NCI-H446 (cell line): ENCODE measurements at regions not wholly inside any gene's neighbourhood (a gene's known extent, or its start where the extent isn't known, plus 50 kb on each side); places are given as distances from the start of the nearest gene placed in this dataset.

Experiments
- DNase-seq, 2 experiments: peaks; one replicate each; lab custom pipeline; 2025; lab: John Stamatoyannopoulos, UW

- no peak for DNase-seq
Measured at GRCh38 chr1:239538239-239538988, 152.0 kb downstream of the CHRM3 start.

GRCh38 chr1:239539051-239539450, 152.7 kb downstream of the CHRM3 start:
- no peak for DNase-seq

DNA sequence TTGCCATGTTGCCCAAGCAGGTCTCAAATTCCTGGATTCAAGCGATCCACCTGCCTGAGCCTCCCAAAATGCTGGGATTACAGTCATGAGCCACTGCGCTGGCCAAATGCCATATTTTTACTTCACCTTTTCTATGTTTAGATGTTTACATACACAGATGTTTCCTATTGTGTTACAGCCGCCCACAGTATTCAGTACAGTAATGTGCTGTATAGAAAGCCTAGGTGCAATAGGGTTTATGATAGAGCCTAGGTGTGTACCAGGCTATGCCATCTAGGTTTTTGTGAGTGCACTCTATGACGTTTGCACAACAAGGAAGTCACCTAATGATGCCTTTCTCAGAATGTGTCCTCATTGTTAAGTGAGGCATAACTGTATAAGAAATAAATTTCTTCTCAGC, 153.4 kb downstream of the CHRM3 start:
- no peak for DNase-seq

DNA sequence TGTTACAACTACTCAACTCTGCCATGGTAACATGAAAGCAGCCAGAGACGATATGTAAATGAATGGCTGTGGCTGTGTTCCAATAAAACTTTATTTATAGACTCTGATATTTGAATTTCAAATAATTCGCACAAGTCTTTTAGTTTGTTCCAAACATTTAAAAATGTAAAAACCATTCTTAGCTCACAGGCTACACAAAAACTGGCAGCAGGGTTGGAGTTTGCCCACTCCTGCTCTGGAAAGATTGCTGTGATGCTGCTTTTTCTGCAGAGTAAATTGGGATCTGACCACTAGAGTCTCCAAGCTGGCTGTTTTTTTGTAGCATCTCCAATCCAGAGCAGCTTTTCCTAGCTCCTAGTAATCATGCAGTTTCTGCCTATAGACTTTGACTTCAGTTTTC, 157.5 kb downstream of the CHRM3 start:
- no peak for DNase-seq

DNA sequence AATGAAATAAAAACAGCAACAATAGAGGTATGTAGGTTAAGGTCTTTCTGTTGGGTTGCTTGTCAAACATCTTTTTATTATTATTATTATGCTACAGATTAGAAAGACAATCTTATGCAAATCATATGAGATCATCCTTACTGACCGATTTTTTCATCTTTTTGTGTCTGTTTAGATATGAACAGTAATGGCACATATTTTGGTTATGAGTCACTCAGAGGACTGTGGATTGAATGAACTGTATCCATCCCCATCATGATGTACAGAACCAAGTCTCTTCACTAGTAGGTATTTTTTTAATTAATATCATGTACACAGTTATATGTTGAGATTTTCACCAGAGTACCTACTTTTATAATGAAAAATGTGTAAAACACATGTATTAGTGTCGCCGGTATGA, 159.1 kb downstream of the CHRM3 start:
- DNase-seq = no peak

DNA sequence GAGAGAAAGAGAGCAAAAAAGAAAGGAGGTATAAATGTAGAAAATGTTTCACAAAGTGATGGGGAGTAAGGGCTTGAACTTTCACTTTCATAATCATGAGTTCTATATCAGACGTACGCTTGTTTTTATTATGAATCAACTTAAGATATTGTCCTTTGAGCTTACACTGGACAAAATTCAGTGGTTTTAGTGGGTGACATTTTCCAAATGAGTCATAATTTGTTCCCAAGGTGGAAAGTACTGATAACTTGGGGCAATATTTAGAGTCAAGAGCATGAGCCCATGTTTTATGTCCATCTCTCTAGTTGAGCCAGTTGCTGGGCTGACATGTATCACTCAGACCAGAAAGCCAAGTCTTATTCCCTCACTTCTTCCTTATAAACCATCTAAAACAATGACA, 161.6 kb downstream of the CHRM3 start:
- no peak for DNase-seq

DNA sequence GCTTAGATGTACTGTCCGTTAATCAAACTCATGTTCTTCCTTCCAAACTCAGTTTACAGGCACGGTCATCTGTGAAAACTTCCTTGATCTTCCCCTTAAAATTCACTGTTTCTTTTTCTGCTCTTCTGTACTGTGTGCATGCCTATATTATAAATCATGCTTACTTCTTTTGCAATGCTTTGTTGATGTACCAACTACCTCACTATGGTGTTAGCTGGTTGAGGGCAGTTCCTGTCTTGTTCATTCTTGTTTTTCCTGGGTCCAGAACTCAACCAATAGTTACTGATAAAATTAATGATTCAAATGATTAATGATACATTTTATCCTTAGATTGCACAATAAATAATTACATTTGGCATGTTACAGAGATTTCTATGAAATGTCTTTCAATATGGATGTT, 163.8 kb downstream of the CHRM3 start:
- DNase-seq = no peak

DNA sequence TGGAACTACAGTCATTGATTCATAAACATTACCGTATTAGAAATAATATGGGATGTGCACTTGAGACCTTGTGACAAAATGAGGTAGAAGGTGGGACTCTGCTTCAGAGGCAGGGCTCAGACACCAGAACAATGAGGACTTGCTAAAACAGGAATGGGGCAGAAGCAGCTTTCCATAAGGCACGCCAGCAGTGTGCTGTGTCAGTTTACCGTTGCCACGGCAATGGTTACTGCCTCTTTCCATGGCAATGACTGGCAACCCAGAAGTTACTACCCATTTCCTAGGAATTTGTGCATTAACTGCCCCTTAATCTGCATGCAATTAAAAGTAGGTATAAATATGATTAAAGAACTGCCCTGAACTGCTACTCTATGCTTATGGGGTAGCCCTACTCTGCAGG, 169.0 kb downstream of the CHRM3 start:
- no peak for DNase-seq

GRCh38 chr1:239558559-239558958, 172.2 kb downstream of the CHRM3 start:
- DNase-seq = no peak

- no peak for DNase-seq
Measured at GRCh38 chr1:239558991-239559390, 172.6 kb downstream of the CHRM3 start.

GRCh38 chr1:239560921-239561320, 174.6 kb downstream of the CHRM3 start:
- DNase-seq = no peak

DNA sequence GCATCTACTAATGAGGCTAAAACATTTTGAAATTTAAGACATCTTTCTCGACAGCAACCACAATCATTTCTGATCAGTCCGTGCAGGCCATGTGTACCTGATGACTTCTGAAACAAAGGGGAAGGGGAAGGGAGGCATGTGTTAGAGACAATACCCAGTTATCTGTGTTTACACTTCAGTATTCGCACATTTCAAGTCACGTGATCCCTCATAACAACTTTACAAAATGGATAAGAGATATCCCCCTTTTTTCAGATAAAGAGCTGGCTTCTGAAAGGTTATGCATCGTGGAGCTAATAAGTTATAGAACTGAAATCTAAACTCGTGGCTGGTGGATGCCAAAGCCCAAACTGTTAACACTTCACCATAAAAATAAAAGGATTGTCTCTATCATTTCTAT, 175.7 kb downstream of the CHRM3 start:
- DNase-seq = no peak

- DNase-seq = no peak
Measured at GRCh38 chr1:239563681-239564080, 177.3 kb downstream of the CHRM3 start.

DNA sequence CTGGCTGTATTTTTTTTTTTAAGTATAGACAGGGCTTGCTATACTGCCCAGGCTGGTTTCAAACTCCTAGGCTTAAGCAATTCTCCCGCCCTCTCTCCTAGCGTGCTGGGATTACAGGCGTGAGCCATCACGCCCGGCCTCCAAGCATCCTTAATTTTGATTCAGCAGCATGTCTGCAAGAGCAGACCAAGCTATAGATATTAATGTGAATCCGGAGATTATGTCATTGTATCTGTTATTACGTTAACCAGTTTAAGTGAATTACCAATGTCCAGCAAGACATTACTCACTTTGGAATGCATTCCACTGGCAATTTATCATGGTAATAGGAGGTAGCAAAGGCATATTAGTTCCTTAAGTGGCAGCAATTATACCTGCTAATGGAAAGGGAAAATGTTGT, 179.7 kb downstream of the CHRM3 start:
- DNase-seq = no peak

GRCh38 chr1:239570878-239571277, 184.5 kb downstream of the CHRM3 start:
- no peak for DNase-seq

- no peak for DNase-seq
Measured at GRCh38 chr1:239572183-239572582, 185.8 kb downstream of the CHRM3 start.

DNA sequence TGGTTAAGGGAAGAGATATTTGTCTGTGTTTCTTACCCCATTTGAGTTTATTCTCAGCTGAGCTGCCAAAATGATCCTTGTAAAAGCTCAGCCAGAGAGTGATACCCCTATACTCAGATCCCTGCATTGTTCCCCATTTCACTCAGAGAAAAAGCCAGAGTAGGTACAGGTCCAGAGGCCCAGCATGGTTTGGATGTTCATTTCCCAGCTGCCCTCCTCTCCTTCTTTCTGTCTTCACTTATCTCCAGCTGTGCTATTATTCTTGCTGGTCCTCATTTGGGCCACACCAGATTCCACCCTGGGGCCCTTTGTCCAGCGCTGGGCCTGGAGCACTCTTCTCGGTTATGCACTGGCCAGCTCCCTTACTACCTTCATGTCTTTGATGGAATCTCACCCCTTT, 187.7 kb downstream of the CHRM3 start:
- DNase-seq = no peak

DNA sequence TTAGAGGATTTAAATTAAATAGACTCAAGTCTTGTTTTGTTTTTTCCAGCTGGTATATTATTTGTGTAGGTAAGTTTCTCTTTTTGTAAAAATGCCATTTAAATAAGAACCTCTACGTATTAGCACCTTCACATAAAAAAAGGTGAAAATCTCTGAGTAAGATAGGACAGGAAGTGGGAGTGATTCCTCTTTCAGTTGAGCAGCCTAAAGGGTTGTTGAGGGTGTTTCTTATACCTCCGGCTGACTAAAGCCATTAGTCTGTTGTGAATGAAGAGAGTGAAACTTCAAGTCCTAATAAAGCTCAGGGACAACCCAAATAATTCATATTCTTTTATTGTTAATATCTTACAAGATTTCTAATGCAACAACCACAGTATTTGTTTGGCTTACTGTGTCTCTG, 188.7 kb downstream of the CHRM3 start:
- DNase-seq = no peak

- DNase-seq = no peak
Measured at GRCh38 chr1:239583536-239583935, 197.2 kb downstream of the CHRM3 start.

DNA sequence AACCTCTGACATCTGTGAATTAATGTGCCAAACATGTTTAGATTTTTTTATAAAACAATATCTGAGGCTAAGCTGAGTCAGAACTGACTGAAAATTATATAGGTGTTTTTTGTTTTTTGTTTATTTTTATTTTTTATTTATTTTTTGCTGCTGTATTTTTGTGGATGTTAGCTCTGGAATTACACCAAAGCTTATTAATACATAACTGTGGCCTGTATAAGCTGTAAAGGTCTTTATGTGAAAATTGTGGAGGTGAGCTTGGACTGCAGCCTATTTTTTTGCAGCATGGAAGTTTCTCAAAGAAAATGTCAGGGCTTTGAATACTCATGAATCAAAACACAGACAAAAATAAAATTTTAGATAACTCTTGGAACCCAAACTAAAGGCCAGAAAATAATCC, 199.8 kb downstream of the CHRM3 start:
- DNase-seq = no peak

GRCh38 chr1:239587066-239587465, 200.7 kb downstream of the CHRM3 start:
- DNase-seq = no peak

- no peak for DNase-seq
Measured at GRCh38 chr1:239587574-239588369, 201.4 kb downstream of the CHRM3 start.

DNA sequence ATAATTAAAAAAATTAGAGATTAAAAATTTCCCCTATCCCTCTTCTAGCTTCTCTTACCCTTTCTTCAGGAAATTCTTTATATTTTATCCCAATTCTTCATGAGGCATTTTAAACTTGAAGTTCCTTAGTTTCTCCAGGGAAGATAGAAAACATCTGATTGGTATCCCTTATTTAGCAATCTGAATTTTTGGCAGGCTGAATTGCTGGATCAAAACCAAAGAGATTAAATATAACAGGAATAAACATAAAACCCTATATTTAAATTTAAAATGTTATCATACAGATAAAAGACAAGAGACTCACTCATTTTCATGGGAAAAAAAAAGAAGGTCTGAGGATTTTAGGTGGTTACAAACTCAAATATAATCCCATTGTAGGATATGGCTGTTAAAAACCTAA, 204.2 kb downstream of the CHRM3 start:
- DNase-seq = no peak

- no peak for DNase-seq
Measured at GRCh38 chr1:239593527-239593926, 207.2 kb downstream of the CHRM3 start.
